PC-3 (cell line): ENCODE measurements at regions not wholly inside any gene's neighbourhood (a gene's known extent, or its start where the extent isn't known, plus 50 kb on each side); places are given as distances from the start of the nearest gene placed in this dataset.
A peak's percentile ranks its signal among the peaks of the same experiment; 100 is the strongest.

Experiments
- ATAC-seq: fragments of 200-7000 bp; cut with Tn5 transposase; 2 replicates; pipeline ENCODE4 v1.9.1; 2020; ENCODE audit warnings: mild to moderate bottlenecking, moderate library complexity
- BruUV-seq: library from RNA; stranded (reverse); fragments of 400-500 nt; replicated peaks from 2 replicates; lab custom pipeline; 2021; lab: Mats Ljungman, UMichigan
- CTCF ChIA-PET: fragments of 300-600 bp; sonication (Branson Sonifier 250); formaldehyde crosslinking; loops from one replicate; lab custom pipeline; 2022; ENCODE audit warnings: antibody characterized with exemption; lab: Charles Lee
- POLR2A ChIA-PET: fragments of 300-600 bp; sonication (Branson Sonifier 250); formaldehyde crosslinking; loops from one replicate; lab custom pipeline; 2022; ENCODE audit warnings: antibody characterized with exemption; ENCODE audit not compliant: unreplicated experiment; lab: Charles Lee
- DNase-seq: peaks from one replicate; pipeline ENCODE4 v3.0.0-alpha.2; 2015
- H2AFZ ChIP-seq: fragments of 300-600 bp; sonication (generic); 2 replicates; pipeline ENCODE4 v1.6.0; 2016; ENCODE audit warnings: antibody characterized with exemption, low read length
- H3F3A ChIP-seq: fragments of 300-600 bp; sonication (generic); one replicate; pipeline ENCODE4 v1.6.0; 2017; ENCODE audit warnings: antibody characterized with exemption, low read length, control low read depth, mild to moderate bottlenecking; ENCODE audit not compliant: unreplicated experiment
- H3K27ac ChIP-seq: fragments of 300-600 bp; sonication (generic); 2 replicates; pipeline ENCODE4 v1.5.1; 2016; ENCODE audit warnings: mild to moderate bottlenecking, low read length
- H3K27me3 ChIP-seq: fragments of 300-600 bp; sonication (generic); 2 replicates; pipeline ENCODE4 v1.6.1; 2016; ENCODE audit warnings: low read length, mixed read lengths
- H3K36me3 ChIP-seq: fragments of 300-600 bp; sonication (generic); 2 replicates; pipeline ENCODE4 v1.6.1; 2016; ENCODE audit warnings: low read depth, mixed run types, low read length, mixed read lengths
- H3K4me1 ChIP-seq: fragments of 300-600 bp; sonication (generic); 2 replicates; pipeline ENCODE4 v1.5.1; 2016; ENCODE audit warnings: low read length; ENCODE audit not compliant: insufficient read depth
- H3K4me2 ChIP-seq: fragments of 300-600 bp; sonication (generic); 2 replicates; pipeline ENCODE4 v1.6.0; 2016; ENCODE audit warnings: low read length
- H3K4me3 ChIP-seq: fragments of 300-600 bp; sonication (generic); 2 replicates; pipeline ENCODE4 v1.5.1; 2016; ENCODE audit warnings: mild to moderate bottlenecking, low read length, mixed read lengths
- H3K79me2 ChIP-seq: fragments of 300-600 bp; sonication (generic); 2 replicates; pipeline ENCODE4 v1.6.1; 2017; ENCODE audit warnings: low read length, mixed read lengths
- H3K9ac ChIP-seq: fragments of 300-600 bp; sonication (generic); 2 replicates; pipeline ENCODE4 v1.6.0; 2016; ENCODE audit warnings: mild to moderate bottlenecking, low read length
- H3K9me2 ChIP-seq: fragments of 300-600 bp; sonication (generic); replicated peaks from 2 replicates; pipeline ENCODE4 v1.6.1; 2016; ENCODE audit warnings: mixed run types, low read length, mixed read lengths
- H3K9me3 ChIP-seq: fragments of 300-600 bp; sonication (generic); 2 replicates; pipeline ENCODE4 v1.6.1; 2016; ENCODE audit warnings: low read length, mixed read lengths
- H4K20me1 ChIP-seq: fragments of 300-600 bp; sonication (generic); 2 replicates; pipeline ENCODE4 v1.6.1; 2016; ENCODE audit warnings: low read length, mixed read lengths
- CTCF ChIP-seq: fragments of 300-600 bp; sonication (generic); conservative IDR thresholded peaks from 2 replicates; pipeline ENCODE4 v1.5.1; 2017; ENCODE audit warnings: antibody characterized with exemption, low read depth, mild to moderate bottlenecking, low read length
- EZH2 ChIP-seq: fragments of 300-600 bp; sonication (generic); IDR thresholded peaks from one replicate; pipeline ENCODE4 v1.6.1; 2017; ENCODE audit warnings: antibody characterized with exemption, mild to moderate bottlenecking, low read length; ENCODE audit not compliant: unreplicated experiment
- EZH2phosphoT487 ChIP-seq: fragments of 300-600 bp; sonication (generic); IDR thresholded peaks from 2 replicates; pipeline ENCODE4 v1.6.1; 2018; ENCODE audit warnings: mild to moderate bottlenecking, antibody characterized with exemption, low read length, borderline replicate concordance
- intact Hi-C: fragments of 100-400 bp; cut with micrococcal nuclease; formaldehyde crosslinking; loops from 2 replicates; pipeline ENCODE4 v1.9.0; 2023

- BruUV-seq = no TSS peak
Observed at GRCh38 chr4:27288496-27288895, 427.9 kb downstream of the STIM2 start.

GRCh38 chr4:27289704-27290103 is 429.1 kb downstream of the STIM2 start:
- no TSS peak for BruUV-seq

More at GRCh38 chr4:27288496-27288895, 427.9 kb downstream of the STIM2 start:
- Histone ChIP-seq H3K4me2 (no peak overlapping the region), H3K9me2 (no peaks in the 10 kb centered on the region), H3K27me3 (no peaks in the 10 kb centered on the region), H3K9ac (no peak overlapping the region), H3K9me3 (no peaks in the 10 kb centered on the region), H3K36me3 (no peaks in the 10 kb centered on the region), H4K20me1 (no peaks in the 10 kb centered on the region), H3K27ac (no peak overlapping the region), H3K4me3 (no peak overlapping the region), H3K4me1 (no peaks in the 10 kb centered on the region), H2AFZ (no peak overlapping the region), H3K79me2 (no peaks in the 10 kb centered on the region), H3F3A (no peaks in the 10 kb centered on the region)
- CTCF ChIA-PET = no interaction called here
- intact Hi-C loops = no loop called here
- POLR2A ChIA-PET = no interaction called here
- TF ChIP-seq CTCF (no peak), EZH2phosphoT487 (no peak), EZH2 (no peak)
- DNase-seq = no peak
- no peak for ATAC-seq

GRCh38 chr4:27293831-27294230 is 433.2 kb downstream of the STIM2 start:
- intact Hi-C loops = no loop called here
- H3K36me3 ChIP-seq = no peaks in the 10 kb centered on the region
- no peaks in the 10 kb centered on the region for H3K79me2 ChIP-seq
- no peaks in the 10 kb centered on the region for H3K4me1 ChIP-seq
- no peaks in the 10 kb centered on the region for H3F3A ChIP-seq
- no peaks in the 10 kb centered on the region for H4K20me1 ChIP-seq
- H3K9me3 ChIP-seq = no peaks in the 10 kb centered on the region
- ATAC-seq (no peak), DNase-seq (peak; percentile 41)
- no TSS peak for BruUV-seq
- POLR2A ChIA-PET = no interaction called here
- TF ChIP-seq CTCF (no peak), EZH2phosphoT487 (no peak), EZH2 (no peak)
- no peak overlapping the region for H2AFZ ChIP-seq
- no peak overlapping the region for H3K4me2 ChIP-seq
- no peak overlapping the region for H3K4me3 ChIP-seq
- no peaks in the 10 kb centered on the region for H3K27me3 ChIP-seq
- H3K9me2 ChIP-seq = no peaks in the 10 kb centered on the region
- no peak overlapping the region for H3K27ac ChIP-seq
- CTCF ChIA-PET = no interaction called here
- no peak overlapping the region for H3K9ac ChIP-seq

More at GRCh38 chr4:27289704-27290103, 429.1 kb downstream of the STIM2 start:
- H3K4me1 ChIP-seq = no peaks in the 10 kb centered on the region
- no peaks in the 10 kb centered on the region for H3K36me3 ChIP-seq
- no peak overlapping the region for H3K9ac ChIP-seq
- H3K27ac ChIP-seq = no peak overlapping the region
- ChIA-PET CTCF (no interaction called here), POLR2A (no interaction called here)
- intact Hi-C loops = no loop called here
- no peaks in the 10 kb centered on the region for H4K20me1 ChIP-seq
- no peaks in the 10 kb centered on the region for H3K79me2 ChIP-seq
- H3K4me3 ChIP-seq = no peak overlapping the region
- no peaks in the 10 kb centered on the region for H3K9me3 ChIP-seq
- TF ChIP-seq CTCF = no peak
- TF ChIP-seq EZH2 = no peak
- H3K27me3 ChIP-seq = no peaks in the 10 kb centered on the region
- no peaks in the 10 kb centered on the region for H3K9me2 ChIP-seq
- no peak overlapping the region for H2AFZ ChIP-seq
- no peak overlapping the region for H3K4me2 ChIP-seq
- H3F3A ChIP-seq = no peaks in the 10 kb centered on the region
- no peak for ATAC-seq
- DNase-seq = no peak
